Parathyroid adenoma (tissue), 2 donors: ENCODE measurements at regions not wholly inside any gene's neighbourhood (a gene's known extent, or its start where the extent isn't known, plus 50 kb on each side); places are given as distances from the start of the nearest gene placed in this dataset.

Experiments used
- H2AFZ ChIP-seq: fragments of 300-600 bp; sonication (generic); one replicate; pipeline ENCODE4 v1.7.0; 2017; ENCODE audit warnings: antibody characterized with exemption, mild to moderate bottlenecking
- H3K27ac ChIP-seq: fragments of 300-600 bp; sonication (generic); one replicate; pipeline ENCODE4 v1.7.0; 2017
- H3K27me3 ChIP-seq: fragments of 300-600 bp; sonication (generic); one replicate; pipeline ENCODE4 v1.7.0; 2017; ENCODE audit warnings: low read length; ENCODE audit not compliant: control insufficient read depth, insufficient read depth
- H3K36me3 ChIP-seq: fragments of 300-600 bp; sonication (generic); one replicate; pipeline ENCODE4 v1.7.0; 2017; ENCODE audit warnings: low read length; ENCODE audit not compliant: control insufficient read depth, insufficient read depth
- H3K4me1 ChIP-seq: fragments of 300-600 bp; sonication (generic); one replicate; pipeline ENCODE4 v1.7.0; 2017; ENCODE audit warnings: control low read depth
- H3K4me2 ChIP-seq: fragments of 300-600 bp; sonication (generic); one replicate; pipeline ENCODE4 v1.7.0; 2017; ENCODE audit warnings: low read length
- H3K4me3 ChIP-seq: fragments of 300-600 bp; sonication (generic); one replicate; pipeline ENCODE4 v1.7.0; 2017; ENCODE audit warnings: low read depth, low read length
- H3K79me2 ChIP-seq: fragments of 300-600 bp; sonication (generic); one replicate; pipeline ENCODE4 v1.7.0; 2017; ENCODE audit warnings: control low read depth
- H3K9ac ChIP-seq: fragments of 300-600 bp; sonication (generic); one replicate; pipeline ENCODE4 v1.7.0; 2017; ENCODE audit warnings: mild to moderate bottlenecking
- H3K9me3 ChIP-seq: fragments of 300-600 bp; sonication (generic); one replicate; pipeline ENCODE4 v1.7.0; 2017; ENCODE audit warnings: low read length; ENCODE audit not compliant: control insufficient read depth
- CTCF ChIP-seq: fragments of 300-600 bp; sonication (generic); IDR thresholded peaks from one replicate; pipeline ENCODE4 v1.7.0; 2017; ENCODE audit warnings: antibody characterized with exemption, mild to moderate bottlenecking
- donor health status: primary hyperparathyroidism.

- no peaks in the 10 kb centered on the region for H3K36me3 ChIP-seq
- H3K4me1 ChIP-seq = no peaks in the 10 kb centered on the region
- H3K4me2 ChIP-seq = no peak overlapping the region
- H3K9me3 ChIP-seq = no peaks in the 10 kb centered on the region
- H3K27me3 ChIP-seq = no peaks in the 10 kb centered on the region
- H3K27ac ChIP-seq = no peak overlapping the region
- H3K4me3 ChIP-seq = no peak overlapping the region
- H3K9ac ChIP-seq = no peak overlapping the region
- no peak overlapping the region for H2AFZ ChIP-seq
- H3K79me2 ChIP-seq = no peaks in the 10 kb centered on the region
- no peak for TF ChIP-seq CTCF
These were observed 280.6 kb upstream of the ZNF717 start for GRCh38 chr3:76065964-76066363.

GRCh38 chr3:76078101-76078500 is 292.8 kb upstream of the ZNF717 start:
- Histone ChIP-seq H3K27me3 (no peaks in the 10 kb centered on the region), H3K9ac (no peak overlapping the region), H3K27ac (no peak overlapping the region), H3K4me1 (no peaks in the 10 kb centered on the region), H2AFZ (no peak overlapping the region), H3K4me2 (no peak overlapping the region), H3K36me3 (no peaks in the 10 kb centered on the region), H3K79me2 (no peaks in the 10 kb centered on the region), H3K9me3 (no peaks in the 10 kb centered on the region), H3K4me3 (no peak overlapping the region)
- no peak for TF ChIP-seq CTCF

GRCh38 chr3:76083992-76084391 is 298.6 kb upstream of the ZNF717 start:
- Histone ChIP-seq H3K79me2 (no peaks in the 10 kb centered on the region), H3K4me3 (no peak overlapping the region), H3K9me3 (no peaks in the 10 kb centered on the region), H2AFZ (no peak overlapping the region), H3K9ac (no peak overlapping the region), H3K4me1 (no peaks in the 10 kb centered on the region), H3K27me3 (no peaks in the 10 kb centered on the region), H3K27ac (no peak overlapping the region), H3K36me3 (no peaks in the 10 kb centered on the region), H3K4me2 (no peak overlapping the region)
- TF ChIP-seq CTCF = no peak

GRCh38 chr3:76096036-76096435 is 310.7 kb upstream of the ZNF717 start:
- no peak for TF ChIP-seq CTCF
- no peak overlapping the region for H3K27ac ChIP-seq
- H3K9ac ChIP-seq = no peak overlapping the region
- no peak overlapping the region for H2AFZ ChIP-seq
- H3K27me3 ChIP-seq = no peaks in the 10 kb centered on the region
- no peaks in the 10 kb centered on the region for H3K36me3 ChIP-seq
- H3K9me3 ChIP-seq = no peaks in the 10 kb centered on the region
- H3K4me2 ChIP-seq = no peak overlapping the region
- H3K4me3 ChIP-seq = no peak overlapping the region
- no peaks in the 10 kb centered on the region for H3K4me1 ChIP-seq
- H3K79me2 ChIP-seq = no peaks in the 10 kb centered on the region

GRCh38 chr3:76096836-76097588 is 311.7 kb upstream of the ZNF717 start:
- peak overlapping the region; percentile 9 for H3K27ac ChIP-seq
- H3K9me3 ChIP-seq = no peaks in the 10 kb centered on the region
- H2AFZ ChIP-seq = peak overlapping the region; percentile 59
- no peaks in the 10 kb centered on the region for H3K79me2 ChIP-seq
- TF ChIP-seq CTCF = no peak
- H3K4me1 ChIP-seq = no peaks in the 10 kb centered on the region
- H3K36me3 ChIP-seq = no peaks in the 10 kb centered on the region
- H3K4me2 ChIP-seq = no peak overlapping the region
- H3K4me3 ChIP-seq = no peak overlapping the region
- no peaks in the 10 kb centered on the region for H3K27me3 ChIP-seq
- H3K9ac ChIP-seq = no peak overlapping the region
